Endothelial cell of hepatic sinusoid (primary cell): ENCODE measurements at regions not wholly inside any gene's neighbourhood (a gene's known extent, or its start where the extent isn't known, plus 50 kb on each side); places are given as distances from the start of the nearest gene placed in this dataset.

Experiments
- in situ Hi-C: cut with HindIII; loops from 2 replicates; pipeline ENCODE4 v1.10.0; 2017; ENCODE audit warnings: low sequenced_read_pairs

- in situ Hi-C loops: no loop called here
Measured at GRCh38 chr1:34591751-34592629, 162.9 kb upstream of the GJB5 start.

GRCh38 chr1:34597877-34598514 lies 156.9 kb upstream of the GJB5 start:
- in situ Hi-C loops: no loop called here

- in situ Hi-C loops: no loop called here
Measured at GRCh38 chr1:34602907-34603306, 151.9 kb upstream of the GJB5 start.

GRCh38 chr1:34603594-34603993 lies 151.3 kb upstream of the GJB5 start:
- in situ Hi-C loops: no loop called here

- in situ Hi-C loops: no loop called here
Measured at GRCh38 chr1:34606504-34606903, 148.3 kb upstream of the GJB5 start.

- in situ Hi-C loops: loop anchor here (5.0 kb wide), 1 partner anchor 88 kb away; no protein-coding TSS in a partner anchor
Measured at GRCh38 chr1:34610063-34610462, 144.8 kb upstream of the GJB5 start.

GRCh38 chr1:34611571-34611970 lies 143.3 kb upstream of the GJB5 start:
- in situ Hi-C loops: loop anchor here (5.0 kb wide), 1 partner anchor 89 kb away; no protein-coding TSS in a partner anchor

GRCh38 chr1:34612091-34612827 lies 142.6 kb upstream of the GJB5 start:
- in situ Hi-C loops: loop anchor here (5.0 kb wide), 1 partner anchor 90 kb away; no protein-coding TSS in a partner anchor

GRCh38 chr1:34617321-34618118 lies 137.3 kb upstream of the GJB5 start:
- in situ Hi-C loops: no loop called here

- in situ Hi-C loops: no loop called here
Measured at GRCh38 chr1:34618381-34618780, 136.5 kb upstream of the GJB5 start.

GRCh38 chr1:34619256-34619655 lies 135.6 kb upstream of the GJB5 start:
- in situ Hi-C loops: no loop called here

- in situ Hi-C loops: no loop called here
Measured at GRCh38 chr1:34621916-34622315, 132.9 kb upstream of the GJB5 start.

- in situ Hi-C loops: no loop called here
Measured at GRCh38 chr1:34625521-34626015, 129.3 kb upstream of the GJB5 start.

GRCh38 chr1:34627465-34628240 lies 127.2 kb upstream of the GJB5 start:
- in situ Hi-C loops: no loop called here

- in situ Hi-C loops: no loop called here
Measured at GRCh38 chr1:34631126-34631525, 123.7 kb upstream of the GJB5 start.

- in situ Hi-C loops: no loop called here
Measured at GRCh38 chr1:34639701-34640100, 115.1 kb upstream of the GJB5 start.

- in situ Hi-C loops: no loop called here
Measured at GRCh38 chr1:34640654-34641401, 114.0 kb upstream of the GJB5 start.

GRCh38 chr1:34642679-34643078 lies 112.2 kb upstream of the GJB5 start:
- in situ Hi-C loops: no loop called here

- in situ Hi-C loops: no loop called here
Measured at GRCh38 chr1:34645109-34645688, 109.6 kb upstream of the GJB5 start.
